OCI-LY7 (cell line): ENCODE measurements at regions not wholly inside any gene's neighbourhood (a gene's known extent, or its start where the extent isn't known, plus 50 kb on each side); places are given as distances from the start of the nearest gene placed in this dataset.

ENCODE experiments used
- EZH2phosphoT487 ChIP-seq: fragments of 200-600 bp; sonication (generic); IDR thresholded peaks from 2 replicates; pipeline ENCODE4 v1.6.1; 2018; ENCODE audit warnings: low read depth, borderline replicate concordance, mild to moderate bottlenecking, mixed run types, antibody characterized with exemption, low read length, moderate library complexity, mixed read lengths
- TF ChIP-seq, protein P1 (sequence below): fragments of 200-600 bp; sonication (generic); conservative IDR thresholded peaks from 2 replicates; pipeline ENCODE4 v1.5.1; 2014; ENCODE audit warnings: mild to moderate bottlenecking, antibody characterized with exemption, low read length, moderate library complexity, mixed read lengths

DNA sequence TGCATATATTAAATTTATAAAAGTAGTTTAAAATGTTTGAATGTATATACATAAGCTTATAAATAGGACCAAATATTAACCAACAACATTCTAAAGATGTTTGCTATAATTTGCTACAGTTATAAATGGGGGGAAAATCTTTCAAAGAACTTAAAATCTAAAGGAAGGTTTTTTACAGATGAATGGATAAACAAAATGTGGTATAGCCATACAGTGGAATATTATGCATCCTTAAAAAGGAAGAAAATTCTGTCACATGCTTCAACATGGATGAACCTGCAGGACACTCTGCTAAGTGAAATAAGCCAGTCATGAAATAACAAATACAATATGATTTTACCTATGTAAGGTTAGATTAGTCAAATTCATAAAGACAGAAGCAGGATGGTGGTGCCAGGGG lies 75.8 kb downstream of the TMEM17 start:
- TF ChIP-seq, protein P1, sequence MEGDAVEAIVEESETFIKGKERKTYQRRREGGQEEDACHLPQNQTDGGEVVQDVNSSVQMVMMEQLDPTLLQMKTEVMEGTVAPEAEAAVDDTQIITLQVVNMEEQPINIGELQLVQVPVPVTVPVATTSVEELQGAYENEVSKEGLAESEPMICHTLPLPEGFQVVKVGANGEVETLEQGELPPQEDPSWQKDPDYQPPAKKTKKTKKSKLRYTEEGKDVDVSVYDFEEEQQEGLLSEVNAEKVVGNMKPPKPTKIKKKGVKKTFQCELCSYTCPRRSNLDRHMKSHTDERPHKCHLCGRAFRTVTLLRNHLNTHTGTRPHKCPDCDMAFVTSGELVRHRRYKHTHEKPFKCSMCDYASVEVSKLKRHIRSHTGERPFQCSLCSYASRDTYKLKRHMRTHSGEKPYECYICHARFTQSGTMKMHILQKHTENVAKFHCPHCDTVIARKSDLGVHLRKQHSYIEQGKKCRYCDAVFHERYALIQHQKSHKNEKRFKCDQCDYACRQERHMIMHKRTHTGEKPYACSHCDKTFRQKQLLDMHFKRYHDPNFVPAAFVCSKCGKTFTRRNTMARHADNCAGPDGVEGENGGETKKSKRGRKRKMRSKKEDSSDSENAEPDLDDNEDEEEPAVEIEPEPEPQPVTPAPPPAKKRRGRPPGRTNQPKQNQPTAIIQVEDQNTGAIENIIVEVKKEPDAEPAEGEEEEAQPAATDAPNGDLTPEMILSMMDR, result no peak
- no peak for TF ChIP-seq EZH2phosphoT487
